ENCODE measurements at regions not wholly inside any gene's neighbourhood (a gene's known extent, or its start where the extent isn't known, plus 50 kb on each side); places are given as distances from the start of the nearest gene placed in this dataset.

DNA sequence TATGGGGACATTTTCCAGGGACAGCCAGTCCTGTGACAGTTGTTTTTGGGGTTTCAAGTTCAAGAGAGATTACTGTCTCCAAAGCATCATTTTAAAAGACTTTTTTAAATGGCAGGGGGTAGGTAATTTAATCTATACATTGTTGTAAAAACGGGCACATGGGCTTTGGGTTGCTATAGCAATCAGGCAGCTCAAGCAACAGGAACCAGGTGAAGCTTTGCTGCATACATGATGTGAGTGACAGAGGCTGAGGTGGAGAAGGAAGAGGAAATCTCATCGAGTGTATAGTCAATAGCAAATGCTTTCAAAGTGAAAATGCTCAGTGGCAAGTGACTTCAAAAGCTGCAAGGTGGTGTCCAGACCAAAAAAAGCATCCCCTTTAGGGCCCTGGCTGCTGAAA is 277.4 kb upstream of the JAG1 start:
- no peak for TF ChIP-seq EZH2phosphoT487 (IDR thresholded peaks at IDR 0.05)
- no peak for TF ChIP-seq CTCF (IDR thresholded peaks at IDR 0.05)
